DMS114 treated with DMSO at 0.1 percent for 48 hours (cell line): ENCODE measurements at regions not wholly inside any gene's neighbourhood (a gene's known extent, or its start where the extent isn't known, plus 50 kb on each side); places are given as distances from the start of the nearest gene placed in this dataset.
"Not testable (repeated sequence)": the region's sequence is repeated elsewhere in the genome, so short reads cannot be mapped to it uniquely, and the experiment has no call there.

Experiments
- DNase-seq: peaks from one replicate; lab custom pipeline; 2025; ENCODE audit not compliant: unreplicated experiment; lab: John Stamatoyannopoulos, UW

DNA sequence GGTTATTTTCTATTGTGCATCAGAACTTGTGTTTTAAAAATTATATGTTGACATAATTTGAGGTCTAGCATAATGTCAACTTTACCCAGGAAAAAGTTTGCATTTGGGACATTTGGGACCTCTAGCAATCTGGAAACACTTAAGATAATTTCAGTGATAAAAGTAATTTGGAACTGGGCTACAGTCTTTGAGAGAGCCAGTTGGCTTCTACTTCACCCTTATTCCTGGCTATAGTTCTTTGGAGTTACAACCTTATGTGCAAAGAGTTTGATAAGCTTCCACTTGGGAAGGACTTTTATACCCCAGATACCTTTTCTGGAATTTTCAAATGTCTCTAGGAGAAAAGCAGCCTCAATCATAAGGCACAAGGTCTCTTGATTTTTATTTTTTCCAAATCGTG, 139.3 kb downstream of the ARRDC3 start:
- DNase-seq = no peak

DNA sequence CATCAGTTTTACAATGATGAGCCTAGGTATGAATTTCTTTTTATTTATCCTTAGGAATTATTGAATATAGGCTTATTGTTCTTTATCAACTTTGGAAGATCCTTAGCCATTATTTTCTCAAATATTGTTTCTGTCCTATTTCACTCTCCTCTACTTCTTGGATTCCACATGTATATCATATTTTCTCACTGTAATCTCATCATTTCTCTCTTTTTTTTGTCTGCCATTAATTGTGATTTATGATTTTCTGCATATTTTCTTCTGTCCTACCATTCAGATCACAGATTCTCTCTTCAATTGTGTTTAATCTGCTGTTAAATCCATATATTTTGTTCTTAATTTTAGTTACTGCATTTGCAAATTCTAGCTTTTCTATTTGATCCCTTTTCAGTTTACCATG, 139.8 kb downstream of the ARRDC3 start:
- no peak for DNase-seq

DNA sequence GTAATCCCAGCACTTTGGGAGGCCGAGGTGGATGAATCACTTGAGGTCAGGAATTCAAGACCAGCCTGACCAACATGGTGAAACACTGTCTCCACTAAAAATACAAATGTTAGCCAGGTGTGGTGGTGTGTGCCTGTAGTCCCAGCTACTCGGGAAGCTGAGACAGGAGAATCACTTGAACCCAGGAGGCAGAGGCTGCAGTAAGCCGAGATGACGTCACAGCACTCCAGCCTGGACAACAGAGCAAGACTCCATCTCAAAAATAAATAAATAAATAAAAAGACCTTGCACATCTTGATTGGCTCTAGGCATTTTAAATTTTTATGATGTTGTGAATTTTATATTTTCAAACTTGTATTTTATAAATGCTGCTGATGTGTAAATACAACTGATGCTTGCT, 141.7 kb downstream of the ARRDC3 start:
- DNase-seq = not testable (repeated sequence)

DNA sequence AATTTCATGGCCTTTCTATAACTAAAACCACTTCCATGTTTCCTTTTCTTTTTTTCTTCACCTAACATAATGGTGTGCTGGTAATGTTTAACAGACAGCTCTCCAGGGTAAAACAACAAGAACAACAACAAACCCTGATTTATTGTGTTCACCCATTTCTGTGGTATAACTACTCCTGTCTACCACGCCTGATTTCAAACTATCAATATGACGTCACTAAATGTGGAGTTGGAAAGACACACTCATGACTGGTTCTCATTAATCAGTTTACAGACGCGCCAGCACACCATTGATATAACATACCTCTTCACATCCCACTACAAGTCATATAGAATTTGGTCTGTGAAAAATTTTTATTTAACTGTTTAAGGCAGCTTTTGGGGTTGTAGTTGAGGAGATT, 142.9 kb downstream of the ARRDC3 start:
- DNase-seq = no peak

DNA sequence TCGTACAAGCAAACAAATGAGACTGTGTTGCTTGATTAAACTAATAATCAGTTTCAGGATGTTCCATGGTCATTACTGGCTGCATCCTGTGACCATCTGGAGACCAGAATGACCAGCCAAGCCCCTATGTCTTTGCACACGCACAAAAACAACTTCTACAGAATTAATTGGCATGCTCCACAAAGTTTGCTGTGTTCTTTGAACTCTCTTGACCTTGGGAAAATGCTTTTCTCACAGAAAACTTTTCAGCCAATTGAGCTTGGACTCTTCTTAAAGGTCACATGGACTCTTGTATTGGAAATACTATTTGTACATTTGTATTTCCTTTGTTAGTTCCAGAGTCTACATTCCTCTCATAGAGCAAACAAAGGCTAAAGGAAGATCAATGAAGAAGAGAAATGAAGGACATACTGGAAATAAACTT, 147.8 kb downstream of the ARRDC3 start:
- no peak for DNase-seq

DNA sequence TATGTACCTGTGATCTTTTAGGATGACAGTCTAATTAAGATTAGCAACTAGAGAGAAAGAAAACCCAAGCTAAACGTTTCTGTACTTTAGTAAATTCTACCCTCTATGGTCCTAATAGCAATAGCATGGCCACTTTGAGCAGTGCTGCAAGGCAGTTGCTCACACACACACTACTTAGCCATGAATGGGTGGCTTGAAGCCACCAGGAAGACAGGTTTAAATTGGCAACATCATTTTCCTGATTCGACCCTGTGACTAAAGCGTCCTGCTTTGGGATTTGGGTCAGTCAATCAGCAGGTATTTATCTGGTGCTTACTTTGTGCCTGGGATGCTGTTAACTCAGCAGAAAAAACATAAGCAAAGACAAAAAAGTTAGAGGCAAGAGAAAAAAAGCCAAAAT, 150.6 kb downstream of the ARRDC3 start:
- no peak for DNase-seq

DNA sequence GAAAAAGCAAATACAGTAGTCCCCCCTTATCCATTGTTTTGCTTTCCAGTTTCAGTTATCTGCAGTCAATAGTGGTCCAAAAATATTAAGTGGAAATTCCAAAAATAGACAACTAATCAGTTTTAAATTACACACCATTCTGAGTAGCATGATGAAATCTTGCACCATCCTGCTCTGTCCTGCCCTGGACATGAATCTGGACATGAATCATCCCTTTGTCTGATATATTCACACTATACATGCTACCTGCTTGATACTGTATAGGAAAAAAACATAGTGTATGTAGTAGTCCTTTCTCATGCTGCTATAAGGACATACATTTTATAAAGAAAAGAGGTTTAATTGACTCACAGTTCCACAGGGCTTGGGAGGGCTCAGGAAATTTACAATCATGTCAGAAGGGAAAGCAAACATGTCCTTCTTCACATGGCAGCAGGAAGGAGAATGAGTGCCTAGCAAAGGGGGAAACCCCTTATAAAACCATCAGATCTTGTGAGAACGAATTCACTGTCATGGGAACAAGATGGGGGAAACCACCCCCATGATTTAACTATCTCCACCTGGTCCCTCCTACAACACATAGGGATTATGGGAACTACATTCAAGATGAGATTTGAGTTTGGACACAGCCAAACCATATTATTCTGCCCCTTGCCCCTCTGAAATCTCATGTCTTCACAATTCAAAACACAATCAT, 153.9 kb downstream of the ARRDC3 start:
- no peak for DNase-seq

DNA sequence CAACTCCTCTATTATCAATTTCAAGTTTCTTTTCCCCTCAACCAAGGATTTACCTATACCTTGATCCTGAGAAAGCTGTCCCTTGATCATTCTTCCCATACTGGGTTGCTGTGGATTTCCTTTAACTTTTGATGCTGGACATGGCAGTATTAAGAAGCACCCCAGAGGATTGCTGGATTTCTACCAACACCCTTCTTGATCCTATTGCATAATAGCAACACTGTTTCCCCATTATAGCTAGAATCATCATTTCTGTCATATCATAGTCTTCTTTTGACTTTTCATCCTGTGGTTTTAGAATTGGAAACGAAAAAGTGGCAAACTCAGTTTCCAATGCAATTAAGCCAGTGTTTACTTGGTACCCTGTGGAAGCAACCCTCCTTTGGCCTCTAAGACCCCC, 154.9 kb downstream of the ARRDC3 start:
- no peak for DNase-seq

DNA sequence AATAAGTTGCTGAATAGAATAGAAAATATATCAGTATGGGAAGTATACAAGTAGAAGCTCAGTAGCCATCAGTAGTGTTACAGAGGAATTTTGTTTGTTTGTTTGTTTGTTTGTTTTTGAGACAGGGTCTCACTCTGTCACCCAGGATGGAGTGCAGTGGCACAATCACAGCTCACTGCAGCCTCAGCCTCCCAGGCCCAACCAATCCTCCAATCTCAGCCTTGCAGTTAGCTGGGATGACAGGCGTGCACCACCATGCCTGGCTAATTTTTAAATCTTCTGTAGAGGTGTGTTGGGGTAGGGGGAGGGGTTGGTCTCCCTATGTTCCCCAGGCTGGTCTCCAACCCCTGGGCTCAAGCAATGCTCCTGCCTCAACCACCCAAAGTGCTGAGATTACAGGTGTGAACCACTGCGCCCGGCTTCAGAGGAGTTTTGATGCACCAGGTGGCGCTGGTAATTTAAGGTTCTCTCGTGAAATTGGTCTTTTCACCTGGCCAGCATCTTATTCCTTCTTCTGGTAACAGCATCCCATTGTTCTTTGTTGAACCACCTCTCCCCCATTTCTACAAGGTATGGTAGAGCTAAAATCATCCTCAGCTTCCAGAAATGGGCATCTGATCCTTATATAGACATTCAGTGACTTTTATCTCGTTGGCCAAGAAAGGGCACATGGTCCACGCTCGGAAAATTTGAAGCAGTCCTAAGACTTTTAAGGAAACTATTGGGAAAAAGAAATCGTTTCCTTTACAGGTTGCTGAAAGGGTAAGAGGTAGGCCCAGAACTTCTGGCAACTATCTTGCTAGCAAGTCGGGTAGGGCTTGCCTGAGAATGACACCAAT, 157.1 kb downstream of the ARRDC3 start:
- no peak for DNase-seq

DNA sequence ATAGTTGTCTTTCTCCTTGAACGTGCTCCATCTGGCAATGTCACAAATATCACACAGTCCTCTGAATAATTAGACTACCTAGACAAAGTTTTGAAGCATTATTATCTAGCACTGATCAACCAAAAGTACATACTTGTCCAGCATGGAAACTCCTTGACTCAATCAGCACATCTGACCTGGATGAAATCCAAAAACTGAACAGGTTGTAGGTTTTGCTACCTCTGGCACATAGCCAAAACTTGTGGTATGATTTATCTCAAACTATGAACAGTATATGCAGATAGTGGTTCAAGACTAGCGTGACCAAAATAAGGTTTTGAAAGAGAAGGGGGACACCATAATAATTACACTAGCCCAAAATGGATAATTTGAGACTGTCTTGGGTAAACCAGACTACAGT, 158.1 kb downstream of the ARRDC3 start:
- no peak for DNase-seq

DNA sequence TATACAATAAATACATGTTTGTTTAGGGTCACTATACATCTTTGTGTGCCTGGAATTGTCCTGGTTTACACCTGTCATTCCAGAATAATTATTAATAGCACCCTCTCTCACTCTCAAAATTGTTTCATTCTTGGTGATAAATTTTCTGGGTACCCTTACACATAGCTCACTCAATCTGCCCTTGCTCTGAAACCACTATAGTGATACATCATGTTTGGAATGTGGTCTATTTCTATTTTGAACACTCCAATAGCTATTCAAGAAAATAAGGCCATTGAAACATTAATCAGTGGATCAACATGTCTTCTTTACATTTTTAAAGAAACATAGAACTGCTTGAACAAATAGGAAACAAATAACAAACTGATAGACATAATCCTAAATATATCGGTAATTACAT, 158.7 kb downstream of the ARRDC3 start:
- DNase-seq = no peak

DNA sequence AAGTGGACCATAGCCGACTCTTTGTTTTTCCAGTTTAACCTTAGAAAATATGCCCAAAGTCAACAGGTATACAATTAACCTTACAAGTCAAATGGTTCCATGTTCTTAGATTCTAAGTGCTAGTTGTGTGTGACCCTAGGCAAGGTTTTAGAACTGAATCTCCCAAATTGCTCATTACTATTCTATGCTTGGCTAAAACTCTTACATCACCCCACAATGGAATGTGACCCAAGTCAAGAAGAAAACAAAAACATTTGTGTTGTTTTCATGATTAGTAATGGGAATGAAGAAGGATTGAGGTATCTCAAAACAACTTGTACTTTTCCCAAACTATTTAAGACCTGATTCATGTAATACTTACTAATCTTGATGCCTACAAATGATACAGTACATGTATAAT, 159.2 kb downstream of the ARRDC3 start:
- no peak for DNase-seq

DNA sequence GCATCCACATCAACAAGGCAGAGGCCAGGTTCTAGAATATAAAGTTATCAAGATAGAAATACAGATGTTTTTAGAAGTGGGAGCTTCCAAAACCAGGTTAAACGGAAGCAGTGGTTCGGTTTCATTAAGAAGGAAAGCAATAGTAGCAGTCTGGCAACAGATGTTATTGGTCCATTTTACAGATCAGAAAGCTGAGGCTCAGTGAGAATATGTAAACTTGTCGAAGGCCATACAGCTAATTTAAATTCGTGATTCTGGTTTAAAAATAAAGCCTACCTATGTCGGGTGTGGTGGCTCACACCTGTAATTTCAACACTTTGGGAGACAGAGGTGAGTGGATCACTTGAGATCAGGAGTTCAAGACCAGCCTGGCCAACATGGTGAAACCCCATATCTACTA, 160.6 kb downstream of the ARRDC3 start:
- DNase-seq = no peak

DNA sequence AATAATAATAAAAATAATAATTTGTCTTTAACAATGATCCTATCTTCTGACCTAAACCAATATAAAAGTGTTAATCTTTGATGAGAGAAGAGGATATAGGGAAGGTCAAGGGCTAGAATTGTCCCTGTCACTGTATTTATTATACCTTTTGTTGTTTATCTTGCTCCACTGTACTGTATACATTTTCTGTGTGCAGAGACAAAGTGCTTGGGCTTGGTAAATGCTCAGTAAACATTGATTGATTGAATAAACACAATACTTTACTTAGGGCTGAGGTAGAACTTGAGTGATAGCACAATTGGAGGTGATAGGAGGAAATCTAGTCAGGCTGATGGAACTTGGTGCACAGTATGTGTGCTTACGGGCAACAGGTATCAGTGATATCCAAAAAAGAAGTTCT, 161.2 kb downstream of the ARRDC3 start:
- DNase-seq = no peak

DNA sequence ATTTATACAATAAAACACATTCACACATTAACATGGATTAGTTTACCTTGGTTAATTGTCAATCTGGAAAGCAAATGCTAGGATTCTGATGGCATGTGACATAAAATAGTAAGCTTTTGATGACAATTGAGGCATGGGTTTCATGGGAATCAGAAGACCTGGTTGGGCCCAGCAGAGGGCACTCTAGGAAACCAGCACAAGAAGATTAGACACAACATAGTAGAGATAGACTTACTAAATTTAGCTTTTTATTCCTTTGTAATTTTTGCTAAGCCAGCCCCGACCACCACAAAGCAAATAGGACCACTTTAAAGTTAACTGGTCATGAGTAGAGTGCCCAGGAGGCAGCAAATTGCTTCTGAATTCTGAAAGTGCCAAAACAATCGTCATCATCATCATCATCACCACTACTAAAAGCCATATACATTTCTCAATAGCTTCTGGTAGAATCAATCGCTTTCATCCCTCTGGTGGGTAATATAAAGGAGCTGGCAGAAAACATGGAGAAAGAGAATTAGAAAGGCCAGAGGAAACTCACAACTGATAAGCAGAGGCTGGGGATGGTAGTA, 163.2 kb downstream of the ARRDC3 start:
- DNase-seq = peak; percentile 19

DNA sequence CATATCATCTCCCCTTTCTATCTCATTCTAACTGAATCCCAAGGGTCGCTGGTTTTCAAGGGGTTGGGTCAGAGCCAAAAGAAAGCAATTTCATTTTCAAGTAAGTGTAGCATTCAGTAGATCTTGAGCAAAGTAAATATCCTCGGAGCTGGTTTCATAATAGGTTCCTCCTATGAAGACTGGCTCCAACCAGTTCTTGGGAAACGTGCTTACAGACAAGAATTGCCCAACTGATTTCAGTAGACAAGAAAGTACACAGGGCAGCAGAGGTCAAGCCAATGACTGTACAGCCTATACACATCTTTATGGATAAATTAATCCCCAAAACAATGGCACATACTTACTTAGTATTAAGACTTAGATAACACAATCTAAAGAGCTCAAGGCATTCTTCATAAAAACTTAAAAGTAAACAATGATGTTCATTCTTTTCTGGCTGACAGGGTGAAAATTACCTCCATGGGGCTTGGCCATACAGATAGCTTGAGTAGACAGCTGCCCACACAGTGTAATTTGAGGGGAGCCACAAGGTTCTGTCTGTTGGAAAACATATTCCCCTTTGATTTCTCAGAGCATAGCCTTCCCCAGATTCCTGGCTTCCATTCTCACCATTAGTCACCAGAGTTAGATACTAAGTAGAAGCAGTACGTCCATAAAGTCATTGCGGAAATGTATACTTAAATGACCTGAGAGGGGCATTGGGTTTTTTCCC, 163.9 kb downstream of the ARRDC3 start:
- no peak for DNase-seq

DNA sequence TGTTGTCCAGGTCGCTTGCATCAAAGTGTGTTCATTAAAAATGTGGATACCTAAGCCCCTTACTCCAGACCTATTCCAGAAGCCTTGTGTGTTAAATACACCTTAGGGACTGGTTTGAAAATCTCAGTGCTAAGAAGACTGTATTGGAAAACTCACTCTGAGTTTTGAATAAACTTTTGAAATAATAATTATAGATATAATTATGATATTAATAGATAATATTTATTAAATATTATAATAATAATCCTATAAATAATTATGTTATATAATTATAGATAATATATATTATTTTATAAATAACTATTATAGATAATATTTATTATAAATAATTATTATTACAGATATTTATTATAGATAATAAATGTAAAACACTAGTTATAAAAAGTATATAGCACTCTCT, 165.3 kb downstream of the ARRDC3 start:
- DNase-seq = no peak

DNA sequence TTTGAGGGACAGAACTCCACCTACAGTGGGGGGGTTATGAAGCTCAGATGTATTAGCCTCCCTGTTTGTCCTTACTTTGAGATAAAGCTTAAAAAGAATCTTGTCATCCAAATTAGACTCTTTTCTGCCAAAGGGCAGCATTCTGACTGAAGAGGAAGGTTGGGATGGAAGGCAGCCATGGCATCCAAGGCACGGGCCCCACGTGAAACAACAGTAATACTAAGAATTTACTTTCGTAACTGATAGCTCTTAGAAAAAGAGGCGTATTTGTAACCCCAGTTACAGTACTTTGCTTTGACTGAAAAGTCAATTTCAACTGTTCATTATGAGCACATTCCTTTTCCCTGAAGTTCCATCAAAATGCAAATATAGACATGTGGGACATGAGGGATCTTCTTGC, 168.5 kb downstream of the ARRDC3 start:
- no peak for DNase-seq
